ENCODE measurements at regions not wholly inside any gene's neighbourhood (a gene's known extent, or its start where the extent isn't known, plus 50 kb on each side); places are given as distances from the start of the nearest gene placed in this dataset.

DNA sequence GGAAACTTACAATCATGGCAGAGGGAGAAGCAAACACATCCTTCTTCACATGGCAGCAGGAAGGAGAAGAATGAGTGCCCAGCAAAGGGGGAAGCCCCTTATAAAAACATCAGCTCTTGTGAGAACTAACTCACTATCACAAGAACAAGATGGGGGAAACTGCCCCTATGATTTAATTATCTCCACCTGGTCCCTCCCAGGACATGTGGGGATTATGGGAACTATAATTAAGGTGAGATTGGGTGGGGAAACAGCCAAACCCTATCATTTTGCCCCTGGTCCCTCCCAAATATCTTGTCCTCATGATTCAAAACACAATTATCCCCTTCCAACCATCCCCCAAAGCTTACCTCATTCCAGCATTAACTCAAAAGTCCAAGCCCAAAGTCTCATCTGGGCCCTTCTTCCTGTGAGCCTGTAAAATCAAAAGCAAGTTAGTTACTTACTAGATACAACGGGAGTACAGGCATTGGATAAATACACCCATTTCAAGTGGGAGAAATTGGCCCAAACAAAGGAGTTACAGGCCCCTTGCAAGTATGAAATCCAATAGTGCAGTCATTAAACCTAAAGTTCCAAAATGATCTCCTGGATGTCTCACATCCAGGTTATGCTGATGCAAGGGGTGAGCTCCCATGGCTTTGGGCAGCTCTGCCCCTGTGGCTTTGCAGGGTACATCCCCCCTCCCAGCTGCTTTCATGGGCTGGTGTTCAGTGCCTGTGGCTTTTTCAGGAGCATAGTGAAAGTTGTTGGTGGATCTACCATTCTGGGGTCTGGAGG, 122.3 kb downstream of the MYCN start:
- peaks cover 23% of the 10 kb centered on the region for H3K9me3 Mint-ChIP-seq
- intact Hi-C loops (cut with micrococcal nuclease), result no loop called here
- CTCF ChIA-PET, result interaction anchor here (1.6 kb wide), 1 partner anchor 123 kb away, joined by 3 read pairs; no protein-coding TSS in a partner anchor
- DNase-seq, result no peak
- no peak overlapping the region for H3K27ac Mint-ChIP-seq
- H3K4me1 Mint-ChIP-seq (ENCODE audit: low read depth), result no peaks in the 10 kb centered on the region
- H3K36me3 Mint-ChIP-seq (ENCODE audit: low read depth), result peaks cover 4% of the 10 kb centered on the region
- no peaks in the 10 kb centered on the region for H3K27me3 Mint-ChIP-seq (ENCODE audit: low read depth)
- no peak overlapping the region for H3K4me3 Mint-ChIP-seq

DNA sequence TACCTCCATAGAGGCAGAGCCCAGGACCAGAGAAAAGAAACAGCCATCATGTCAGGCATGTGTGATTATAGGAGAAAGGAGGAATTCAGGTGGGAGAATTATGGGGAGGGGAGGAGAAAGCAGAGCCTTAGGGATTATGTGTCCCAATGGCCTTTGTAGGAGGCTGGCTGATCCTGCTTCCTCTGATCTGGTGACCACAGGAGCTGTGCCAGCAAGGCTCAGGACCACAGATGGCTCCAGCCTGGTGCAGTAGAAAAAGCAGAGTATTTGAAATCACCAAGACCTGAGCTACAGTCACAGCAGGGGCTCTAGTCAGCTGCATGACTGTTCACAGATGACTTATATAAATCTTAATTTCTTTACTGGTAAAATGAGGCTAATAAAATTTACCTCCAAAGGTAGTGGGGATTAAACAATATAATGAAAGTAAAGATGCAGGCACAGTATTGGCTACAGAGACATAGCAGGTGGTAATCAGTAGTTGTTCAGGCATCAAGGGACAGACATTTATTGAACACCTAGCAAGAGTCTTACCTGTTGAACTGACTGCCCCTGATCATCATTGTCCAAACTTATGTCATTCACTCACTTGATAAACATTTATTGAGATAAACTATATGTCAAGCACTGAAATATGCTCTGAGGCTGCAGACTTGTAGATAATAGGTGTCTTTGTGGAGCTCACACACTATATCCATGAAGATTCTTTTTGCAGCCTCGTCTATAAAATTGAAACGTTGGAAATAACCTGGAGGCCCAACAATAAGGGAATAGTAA, 121.3 kb downstream of the MYCN start:
- Mint-ChIP-seq H3K27ac (no peak overlapping the region), H3K9me3 (peaks cover 23% of the 10 kb centered on the region), H3K36me3 (ENCODE audit: low read depth) (peaks cover 4% of the 10 kb centered on the region), H3K4me1 (ENCODE audit: low read depth) (no peaks in the 10 kb centered on the region), H3K4me3 (no peak overlapping the region), H3K27me3 (ENCODE audit: low read depth) (no peaks in the 10 kb centered on the region)
- no peak for DNase-seq
- intact Hi-C loops (cut with micrococcal nuclease), result no loop called here
- CTCF ChIA-PET, result interaction anchor here (1.6 kb wide), 1 partner anchor 122 kb away, joined by 3 read pairs; no protein-coding TSS in a partner anchor

DNA sequence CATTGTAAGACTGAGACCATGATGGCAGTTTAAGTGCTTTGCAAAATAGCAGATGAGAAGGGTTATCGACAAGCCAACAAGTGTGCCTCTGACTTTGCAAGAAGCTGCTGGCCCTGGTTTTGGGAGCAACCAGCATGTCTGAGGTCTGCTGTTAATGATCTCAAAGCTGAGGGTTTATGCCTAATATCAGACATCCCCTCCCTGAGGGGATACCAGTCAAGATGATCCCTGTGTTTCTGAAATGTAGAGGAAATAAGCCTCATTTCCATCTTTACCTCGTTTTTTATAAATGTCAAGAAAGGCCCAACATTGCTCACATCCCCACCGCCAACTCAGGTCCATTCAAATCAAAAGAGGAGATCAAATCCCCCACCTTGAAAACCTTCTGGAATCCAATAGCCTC, 120.6 kb downstream of the MYCN start:
- DNase-seq, result no peak
- H3K36me3 Mint-ChIP-seq (ENCODE audit: low read depth), result peaks cover 4% of the 10 kb centered on the region
- CTCF ChIA-PET, result interaction anchor here (1.6 kb wide), 1 partner anchor 122 kb away, joined by 3 read pairs; no protein-coding TSS in a partner anchor
- H3K27ac Mint-ChIP-seq, result no peak overlapping the region
- H3K4me1 Mint-ChIP-seq (ENCODE audit: low read depth), result no peaks in the 10 kb centered on the region
- no peaks in the 10 kb centered on the region for H3K27me3 Mint-ChIP-seq (ENCODE audit: low read depth)
- H3K4me3 Mint-ChIP-seq, result no peak overlapping the region
- peaks cover 23% of the 10 kb centered on the region for H3K9me3 Mint-ChIP-seq
- intact Hi-C loops (cut with micrococcal nuclease), result no loop called here

DNA sequence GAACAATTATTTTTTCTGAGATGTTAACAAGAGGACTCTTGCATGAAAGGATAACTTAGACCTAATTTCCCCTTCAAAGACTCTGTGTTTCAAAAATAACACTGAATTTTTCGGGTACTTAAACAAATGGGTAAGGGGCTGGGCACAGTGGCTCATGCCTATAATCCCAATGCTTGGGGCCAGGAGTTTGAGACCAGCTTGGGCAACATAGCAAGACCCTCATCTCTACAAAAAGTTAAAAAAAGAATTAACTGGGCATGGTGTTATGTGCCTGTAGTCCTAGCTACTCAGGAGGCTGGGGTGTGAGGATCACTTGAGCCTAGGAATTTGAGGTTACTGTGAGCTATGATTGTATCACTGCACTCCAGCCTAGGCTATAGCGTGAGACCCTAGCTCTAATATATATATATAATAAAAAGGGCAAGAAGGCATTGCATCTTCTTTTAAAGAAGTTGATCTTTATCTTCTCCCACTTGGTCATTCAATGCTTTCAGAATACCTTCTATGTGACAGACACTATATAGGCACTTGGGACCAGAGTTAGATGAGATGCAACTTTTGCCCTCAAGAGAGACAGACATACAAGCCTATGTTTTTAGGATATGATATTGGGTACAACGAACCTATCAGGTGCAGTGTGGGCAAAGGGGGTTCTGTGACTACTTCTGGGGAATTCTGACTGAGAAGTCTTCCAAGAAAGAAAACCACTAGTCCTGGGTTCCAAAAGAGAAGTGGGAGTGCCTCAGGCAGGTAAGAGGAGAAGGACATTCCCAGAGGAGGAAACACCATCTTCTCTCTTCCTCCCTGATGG, 120.0 kb downstream of the MYCN start:
- peaks cover 23% of the 10 kb centered on the region for H3K9me3 Mint-ChIP-seq
- peaks cover 4% of the 10 kb centered on the region for H3K36me3 Mint-ChIP-seq (ENCODE audit: low read depth)
- no peak overlapping the region for H3K4me3 Mint-ChIP-seq
- DNase-seq, result no peak
- no peaks in the 10 kb centered on the region for H3K27me3 Mint-ChIP-seq (ENCODE audit: low read depth)
- no peak overlapping the region for H3K27ac Mint-ChIP-seq
- H3K4me1 Mint-ChIP-seq (ENCODE audit: low read depth), result no peaks in the 10 kb centered on the region
- CTCF ChIA-PET, result interaction anchor here (0.6 kb wide), 1 partner anchor 222 kb away, joined by 8 read pairs; no protein-coding TSS in a partner anchor
- intact Hi-C loops (cut with micrococcal nuclease), result no loop called here

DNA sequence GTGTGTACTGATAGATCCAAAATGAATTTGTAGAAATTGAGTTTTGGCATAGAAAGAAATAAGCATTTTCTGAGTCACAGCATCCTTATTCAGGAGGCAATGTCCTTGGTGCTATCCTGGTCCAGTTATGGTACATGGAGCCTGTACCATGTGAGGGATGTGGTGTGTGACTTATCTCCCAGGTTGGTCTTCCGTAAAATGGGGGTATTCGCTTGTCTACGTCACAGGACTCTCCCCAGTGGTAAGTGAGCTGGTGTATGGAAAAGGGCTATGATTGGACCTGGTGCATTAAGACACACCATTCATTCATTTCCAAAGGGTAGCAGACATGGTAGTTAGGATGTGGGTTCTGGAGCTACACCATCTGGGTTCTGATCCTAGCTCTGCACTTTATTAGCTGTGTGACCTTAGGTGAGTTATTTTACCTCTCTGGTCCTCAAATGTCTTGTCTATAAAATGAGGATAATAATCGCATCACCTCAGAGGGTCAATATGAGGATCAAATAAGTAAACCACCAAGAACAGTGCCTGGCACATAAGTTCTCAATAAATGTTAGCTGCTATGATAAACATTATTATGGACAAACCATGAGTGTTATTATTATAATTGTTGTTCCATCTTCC, 119.2 kb downstream of the MYCN start:
- H3K27ac Mint-ChIP-seq, result no peak overlapping the region
- CTCF ChIA-PET, result interaction anchor here (0.6 kb wide), 1 partner anchor 120 kb away, joined by 5 read pairs; no protein-coding TSS in a partner anchor
- H3K27me3 Mint-ChIP-seq (ENCODE audit: low read depth), result no peaks in the 10 kb centered on the region
- intact Hi-C loops (cut with micrococcal nuclease), result no loop called here
- H3K9me3 Mint-ChIP-seq, result peaks cover 23% of the 10 kb centered on the region
- no peaks in the 10 kb centered on the region for H3K4me1 Mint-ChIP-seq (ENCODE audit: low read depth)
- H3K36me3 Mint-ChIP-seq (ENCODE audit: low read depth), result peaks cover 4% of the 10 kb centered on the region
- no peak overlapping the region for H3K4me3 Mint-ChIP-seq
- DNase-seq, result no peak

DNA sequence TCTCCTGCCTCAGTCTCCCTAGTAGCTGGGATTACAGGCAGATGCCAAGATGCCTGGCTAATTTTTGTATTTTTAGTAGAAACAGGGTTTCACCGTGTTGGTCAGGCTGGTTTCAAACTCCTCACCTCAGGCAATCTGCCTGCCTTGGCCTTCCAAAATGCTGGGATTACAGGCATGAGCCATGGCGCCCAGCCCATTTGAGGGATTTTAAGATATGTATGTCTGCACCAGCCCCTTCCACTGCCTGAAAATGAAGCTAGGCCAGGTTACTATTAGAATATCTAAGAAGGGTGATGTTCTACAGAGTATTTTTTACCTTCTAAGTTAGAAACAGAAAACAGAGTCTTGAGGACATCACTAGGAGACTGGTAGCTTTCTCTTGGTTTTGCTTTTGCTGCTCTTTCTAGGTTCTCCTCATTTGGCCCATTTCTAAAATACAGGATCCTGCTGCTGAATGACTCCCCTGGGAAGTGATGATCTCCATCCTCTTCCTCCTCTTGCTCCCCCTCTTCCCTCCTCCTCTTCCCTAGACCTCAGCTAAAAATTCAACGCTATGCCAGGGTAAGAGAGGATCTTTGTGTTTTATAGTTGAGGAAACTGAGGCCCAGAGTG, 118.5 kb downstream of the MYCN start:
- CTCF ChIA-PET, result interaction anchor here (0.6 kb wide), 1 partner anchor 119 kb away, joined by 5 read pairs; no protein-coding TSS in a partner anchor
- H3K27me3 Mint-ChIP-seq (ENCODE audit: low read depth), result no peaks in the 10 kb centered on the region
- peaks cover 2% of the 10 kb centered on the region for H3K36me3 Mint-ChIP-seq (ENCODE audit: low read depth)
- H3K4me1 Mint-ChIP-seq (ENCODE audit: low read depth), result no peaks in the 10 kb centered on the region
- H3K27ac Mint-ChIP-seq, result no peak overlapping the region
- no peak for DNase-seq
- peaks cover 19% of the 10 kb centered on the region for H3K9me3 Mint-ChIP-seq
- H3K4me3 Mint-ChIP-seq, result no peak overlapping the region
- intact Hi-C loops (cut with micrococcal nuclease), result no loop called here

DNA sequence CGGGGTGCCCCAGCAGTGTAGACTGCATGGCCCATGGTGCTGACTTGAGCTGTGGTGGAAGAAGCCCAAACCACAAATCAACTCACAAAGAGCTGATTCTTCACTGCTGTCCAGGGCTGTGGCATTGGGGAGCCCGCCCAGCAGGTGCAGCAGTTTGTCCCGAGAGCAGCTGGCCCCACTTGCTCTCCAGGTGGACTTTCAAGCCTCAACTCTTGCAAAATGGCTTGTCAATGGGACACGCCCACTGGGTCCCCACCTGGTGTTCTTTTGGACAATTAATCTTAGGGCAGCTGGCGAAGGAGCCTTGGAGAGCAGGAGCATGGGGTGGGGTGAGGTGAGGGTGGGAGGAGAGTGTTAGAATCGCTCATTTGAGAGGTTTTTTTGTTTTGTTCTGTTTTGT, 117.9 kb downstream of the MYCN start:
- H3K9me3 Mint-ChIP-seq, result peaks cover 14% of the 10 kb centered on the region
- CTCF ChIA-PET, result no interaction called here
- no peaks in the 10 kb centered on the region for H3K4me1 Mint-ChIP-seq (ENCODE audit: low read depth)
- no peak overlapping the region for H3K27ac Mint-ChIP-seq
- H3K36me3 Mint-ChIP-seq (ENCODE audit: low read depth), result no peaks in the 10 kb centered on the region
- intact Hi-C loops (cut with micrococcal nuclease), result no loop called here
- H3K27me3 Mint-ChIP-seq (ENCODE audit: low read depth), result no peaks in the 10 kb centered on the region
- DNase-seq, result no peak
- no peak overlapping the region for H3K4me3 Mint-ChIP-seq

GRCh38 chr2:16057661-16058060, 117.3 kb downstream of the MYCN start:
- Mint-ChIP-seq H3K4me3 (no peak overlapping the region), H3K36me3 (ENCODE audit: low read depth) (no peaks in the 10 kb centered on the region), H3K9me3 (peaks cover 10% of the 10 kb centered on the region), H3K27ac (no peak overlapping the region), H3K27me3 (ENCODE audit: low read depth) (no peaks in the 10 kb centered on the region), H3K4me1 (ENCODE audit: low read depth) (no peaks in the 10 kb centered on the region)
- CTCF ChIA-PET, result no interaction called here
- no peak for DNase-seq
- intact Hi-C loops (cut with micrococcal nuclease), result no loop called here

DNA sequence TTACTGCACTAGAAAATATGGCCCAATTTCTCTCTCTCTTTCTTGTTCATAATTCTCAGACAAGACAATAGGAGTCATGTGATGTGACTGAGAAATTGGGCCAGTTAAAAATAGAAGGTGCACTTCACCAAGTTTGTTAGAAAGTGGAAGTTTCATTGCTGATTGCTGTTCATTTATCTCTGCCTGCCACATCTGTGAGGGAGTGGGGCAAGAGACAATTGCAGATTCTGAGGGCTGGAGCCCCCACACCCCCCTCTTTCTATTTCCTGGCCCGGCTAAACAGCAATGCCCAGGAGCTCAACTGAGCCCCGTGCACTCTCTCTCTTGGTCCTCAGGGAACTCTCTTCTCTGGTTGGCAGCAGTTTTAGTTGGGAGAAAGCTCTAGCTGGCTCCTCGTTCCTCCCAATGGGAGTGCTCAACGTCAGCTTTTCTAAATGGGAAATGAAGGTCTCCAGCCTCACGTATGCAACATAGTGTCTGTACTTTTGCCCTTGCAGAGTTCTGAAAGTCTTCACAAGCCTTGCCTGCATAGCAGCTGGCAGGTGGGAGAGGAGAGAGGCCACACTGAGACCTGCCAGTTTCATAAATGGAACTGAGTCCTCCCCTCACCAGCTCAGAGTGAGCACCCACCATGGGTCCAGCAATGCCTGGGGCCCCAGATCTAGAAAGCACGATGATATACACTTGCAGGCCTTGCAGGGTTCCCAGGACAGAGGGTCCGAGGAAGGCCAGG, 115.7 kb downstream of the MYCN start:
- no peaks in the 10 kb centered on the region for H3K27me3 Mint-ChIP-seq (ENCODE audit: low read depth)
- CTCF ChIA-PET, result interaction anchor here (0.7 kb wide), 1 partner anchor 115 kb away, joined by 3 read pairs; no protein-coding TSS in a partner anchor
- intact Hi-C loops (cut with micrococcal nuclease), result no loop called here
- DNase-seq, result no peak
- no peaks in the 10 kb centered on the region for H3K4me1 Mint-ChIP-seq (ENCODE audit: low read depth)
- H3K27ac Mint-ChIP-seq, result no peak overlapping the region
- H3K9me3 Mint-ChIP-seq, result no peaks in the 10 kb centered on the region
- no peaks in the 10 kb centered on the region for H3K36me3 Mint-ChIP-seq (ENCODE audit: low read depth)
- H3K4me3 Mint-ChIP-seq, result no peak overlapping the region

DNA sequence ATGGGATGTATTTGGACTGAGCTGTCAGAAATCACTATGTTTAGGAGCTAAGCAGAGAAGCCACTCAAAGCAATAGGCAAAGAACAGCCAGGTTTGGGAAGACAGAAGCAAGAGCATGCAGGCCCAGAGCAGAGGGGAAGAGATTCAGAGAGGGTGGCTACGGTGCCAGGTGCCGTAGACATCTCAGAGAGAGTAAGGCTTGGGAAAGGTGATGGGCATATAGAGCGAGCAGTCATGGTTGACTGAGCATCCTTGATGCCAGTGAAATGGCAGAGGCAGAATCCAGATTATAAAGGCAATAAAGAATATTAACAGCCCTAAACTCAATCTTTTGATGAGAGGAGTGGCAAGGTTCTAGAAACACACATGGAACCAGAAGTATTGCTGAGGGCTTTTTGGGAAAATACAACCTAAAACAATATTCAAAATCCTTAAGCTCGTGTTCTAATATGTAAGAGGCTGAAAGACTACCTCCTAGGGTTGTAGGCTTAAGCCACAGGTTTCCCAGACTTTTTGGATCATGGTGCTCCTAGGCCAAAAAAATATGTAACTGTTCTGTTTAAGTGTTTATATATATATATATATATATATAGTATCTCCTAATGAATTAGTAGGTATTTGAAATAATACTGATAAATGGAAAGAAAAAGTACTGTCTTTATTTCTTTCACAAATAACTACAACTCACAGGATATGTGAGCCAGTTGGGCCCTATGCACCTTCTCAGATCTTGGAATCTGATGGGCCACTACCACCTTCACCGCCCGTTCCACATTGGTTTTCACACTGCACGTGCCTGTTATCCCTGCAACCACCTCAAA, 113.3 kb downstream of the MYCN start:
- Mint-ChIP-seq H3K4me1 (ENCODE audit: low read depth) (no peaks in the 10 kb centered on the region), H3K9me3 (no peaks in the 10 kb centered on the region), H3K27ac (no peak overlapping the region), H3K4me3 (no peak overlapping the region), H3K36me3 (ENCODE audit: low read depth) (no peaks in the 10 kb centered on the region), H3K27me3 (ENCODE audit: low read depth) (no peaks in the 10 kb centered on the region)
- CTCF ChIA-PET, result no interaction called here
- DNase-seq, result no peak
- intact Hi-C loops (cut with micrococcal nuclease), result no loop called here

All from activated naive CD4-positive, alpha-beta T cell treated with anti-CD3 and anti-CD28 coated beads for 36 hours (primary cell).